Panc1 (cell line): ENCODE measurements at regions not wholly inside any gene's neighbourhood (a gene's known extent, or its start where the extent isn't known, plus 50 kb on each side); places are given as distances from the start of the nearest gene placed in this dataset.

ENCODE experiments used
- POLR2AphosphoS5 ChIP-seq: IDR thresholded peaks from 2 replicates; pipeline ENCODE4 v1.6.1; 2012; ENCODE audit warnings: mild to moderate bottlenecking, low read depth, low read length, moderate library complexity
- SIN3A ChIP-seq: IDR thresholded peaks from 2 replicates; pipeline ENCODE4 v1.6.1; 2012; ENCODE audit warnings: low read depth, mild to moderate bottlenecking, low read length, moderate library complexity, borderline replicate concordance; ENCODE audit not compliant: insufficient read depth
- TF ChIP-seq, protein P1 (sequence below): fragments of 450-650 bp; IDR thresholded peaks from 2 replicates; pipeline ENCODE4 v1.5.1; 2017; ENCODE audit warnings: mild to moderate bottlenecking
- TF ChIP-seq, protein P2 (sequence below), 2 experiments: IDR thresholded peaks; 2 replicates each; pipeline ENCODE4 v1.6.1; 2011 to 2012; ENCODE audit warnings: low read depth in 2 of 2, control low read depth in 1 of 2, low read length in 1 of 2, mild to moderate bottlenecking in 1 of 2, moderate library complexity in 1 of 2; ENCODE audit not compliant: insufficient read depth in 1 of 2

DNA sequence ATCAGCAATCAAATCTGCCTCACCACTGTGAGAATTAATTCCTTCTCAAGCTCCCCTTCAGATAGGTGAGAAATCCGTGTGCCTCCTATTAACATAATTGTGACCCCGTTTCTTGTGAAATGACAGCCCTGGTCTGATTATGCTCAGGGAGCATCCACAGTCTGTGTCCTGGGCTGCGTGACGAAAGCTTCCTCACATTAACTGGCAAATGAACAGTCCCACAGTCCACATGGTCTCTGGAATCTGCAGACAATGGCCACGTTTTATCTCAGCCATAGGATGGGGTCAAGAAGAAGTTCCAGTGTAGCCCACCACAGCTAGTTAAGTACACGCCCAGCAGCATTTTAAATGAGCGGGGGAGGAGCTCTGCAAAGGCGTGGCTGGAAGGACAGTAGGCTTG lies 229.2 kb downstream of the RPS24 start:
- TF ChIP-seq, protein P1, sequence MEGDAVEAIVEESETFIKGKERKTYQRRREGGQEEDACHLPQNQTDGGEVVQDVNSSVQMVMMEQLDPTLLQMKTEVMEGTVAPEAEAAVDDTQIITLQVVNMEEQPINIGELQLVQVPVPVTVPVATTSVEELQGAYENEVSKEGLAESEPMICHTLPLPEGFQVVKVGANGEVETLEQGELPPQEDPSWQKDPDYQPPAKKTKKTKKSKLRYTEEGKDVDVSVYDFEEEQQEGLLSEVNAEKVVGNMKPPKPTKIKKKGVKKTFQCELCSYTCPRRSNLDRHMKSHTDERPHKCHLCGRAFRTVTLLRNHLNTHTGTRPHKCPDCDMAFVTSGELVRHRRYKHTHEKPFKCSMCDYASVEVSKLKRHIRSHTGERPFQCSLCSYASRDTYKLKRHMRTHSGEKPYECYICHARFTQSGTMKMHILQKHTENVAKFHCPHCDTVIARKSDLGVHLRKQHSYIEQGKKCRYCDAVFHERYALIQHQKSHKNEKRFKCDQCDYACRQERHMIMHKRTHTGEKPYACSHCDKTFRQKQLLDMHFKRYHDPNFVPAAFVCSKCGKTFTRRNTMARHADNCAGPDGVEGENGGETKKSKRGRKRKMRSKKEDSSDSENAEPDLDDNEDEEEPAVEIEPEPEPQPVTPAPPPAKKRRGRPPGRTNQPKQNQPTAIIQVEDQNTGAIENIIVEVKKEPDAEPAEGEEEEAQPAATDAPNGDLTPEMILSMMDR = no peak
- TF ChIP-seq, protein P2, sequence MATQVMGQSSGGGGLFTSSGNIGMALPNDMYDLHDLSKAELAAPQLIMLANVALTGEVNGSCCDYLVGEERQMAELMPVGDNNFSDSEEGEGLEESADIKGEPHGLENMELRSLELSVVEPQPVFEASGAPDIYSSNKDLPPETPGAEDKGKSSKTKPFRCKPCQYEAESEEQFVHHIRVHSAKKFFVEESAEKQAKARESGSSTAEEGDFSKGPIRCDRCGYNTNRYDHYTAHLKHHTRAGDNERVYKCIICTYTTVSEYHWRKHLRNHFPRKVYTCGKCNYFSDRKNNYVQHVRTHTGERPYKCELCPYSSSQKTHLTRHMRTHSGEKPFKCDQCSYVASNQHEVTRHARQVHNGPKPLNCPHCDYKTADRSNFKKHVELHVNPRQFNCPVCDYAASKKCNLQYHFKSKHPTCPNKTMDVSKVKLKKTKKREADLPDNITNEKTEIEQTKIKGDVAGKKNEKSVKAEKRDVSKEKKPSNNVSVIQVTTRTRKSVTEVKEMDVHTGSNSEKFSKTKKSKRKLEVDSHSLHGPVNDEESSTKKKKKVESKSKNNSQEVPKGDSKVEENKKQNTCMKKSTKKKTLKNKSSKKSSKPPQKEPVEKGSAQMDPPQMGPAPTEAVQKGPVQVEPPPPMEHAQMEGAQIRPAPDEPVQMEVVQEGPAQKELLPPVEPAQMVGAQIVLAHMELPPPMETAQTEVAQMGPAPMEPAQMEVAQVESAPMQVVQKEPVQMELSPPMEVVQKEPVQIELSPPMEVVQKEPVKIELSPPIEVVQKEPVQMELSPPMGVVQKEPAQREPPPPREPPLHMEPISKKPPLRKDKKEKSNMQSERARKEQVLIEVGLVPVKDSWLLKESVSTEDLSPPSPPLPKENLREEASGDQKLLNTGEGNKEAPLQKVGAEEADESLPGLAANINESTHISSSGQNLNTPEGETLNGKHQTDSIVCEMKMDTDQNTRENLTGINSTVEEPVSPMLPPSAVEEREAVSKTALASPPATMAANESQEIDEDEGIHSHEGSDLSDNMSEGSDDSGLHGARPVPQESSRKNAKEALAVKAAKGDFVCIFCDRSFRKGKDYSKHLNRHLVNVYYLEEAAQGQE (IDR thresholded peaks at IDR 0.05; ENCODE audit: insufficient read depth in 1 of 2, low read depth in 2 of 2, low read length in 1 of 2) = no peak
- TF ChIP-seq POLR2AphosphoS5 (no peak), SIN3A (no peak)
